HL-60 (cell line): ENCODE measurements at regions not wholly inside any gene's neighbourhood (a gene's known extent, or its start where the extent isn't known, plus 50 kb on each side); places are given as distances from the start of the nearest gene placed in this dataset.

Experiments
- GABPA ChIP-seq: IDR thresholded peaks from 2 replicates; pipeline ENCODE4 v1.6.1; 2012; ENCODE audit warnings: low read depth
- POLR2AphosphoS5 ChIP-seq: IDR thresholded peaks from 2 replicates; pipeline ENCODE4 v1.6.1; 2012; ENCODE audit warnings: low read depth
- SPI1 ChIP-seq: IDR thresholded peaks from 2 replicates; pipeline ENCODE4 v1.6.1; 2012; ENCODE audit warnings: low read depth, mild to moderate bottlenecking, borderline replicate concordance
- TF ChIP-seq, protein P1 (sequence below): IDR thresholded peaks from one replicate; pipeline ENCODE4 v1.5.1; 2011; ENCODE audit warnings: low read length, control low read depth, inconsistent platforms; ENCODE audit not compliant: insufficient read depth
- TF ChIP-seq, protein P2 (sequence below): IDR thresholded peaks from 2 replicates; pipeline ENCODE4 v1.6.1; 2012; ENCODE audit warnings: low read depth; ENCODE audit not compliant: insufficient replicate concordance

DNA sequence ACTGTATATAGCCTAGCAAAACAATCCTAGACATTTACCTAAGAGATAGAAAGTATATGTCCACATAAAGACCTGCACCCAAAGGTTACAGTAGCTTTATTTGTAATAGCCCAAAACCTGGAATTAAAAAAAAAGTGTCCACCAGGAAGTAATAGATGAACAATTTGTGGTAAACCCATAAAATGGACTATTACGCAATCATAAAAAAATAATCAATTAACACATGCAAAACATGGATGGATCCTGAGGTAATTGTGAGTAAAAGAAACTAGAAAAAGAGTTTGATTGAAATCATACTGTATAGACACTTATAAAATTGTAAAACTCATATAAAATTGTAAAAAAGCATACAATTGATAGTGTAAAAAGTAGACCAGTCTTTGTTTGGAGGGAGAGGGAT, 673.0 kb upstream of the ZNF804A start:
- TF ChIP-seq POLR2AphosphoS5 (no peak), GABPA (no peak), SPI1 (no peak)
- TF ChIP-seq, protein P1, sequence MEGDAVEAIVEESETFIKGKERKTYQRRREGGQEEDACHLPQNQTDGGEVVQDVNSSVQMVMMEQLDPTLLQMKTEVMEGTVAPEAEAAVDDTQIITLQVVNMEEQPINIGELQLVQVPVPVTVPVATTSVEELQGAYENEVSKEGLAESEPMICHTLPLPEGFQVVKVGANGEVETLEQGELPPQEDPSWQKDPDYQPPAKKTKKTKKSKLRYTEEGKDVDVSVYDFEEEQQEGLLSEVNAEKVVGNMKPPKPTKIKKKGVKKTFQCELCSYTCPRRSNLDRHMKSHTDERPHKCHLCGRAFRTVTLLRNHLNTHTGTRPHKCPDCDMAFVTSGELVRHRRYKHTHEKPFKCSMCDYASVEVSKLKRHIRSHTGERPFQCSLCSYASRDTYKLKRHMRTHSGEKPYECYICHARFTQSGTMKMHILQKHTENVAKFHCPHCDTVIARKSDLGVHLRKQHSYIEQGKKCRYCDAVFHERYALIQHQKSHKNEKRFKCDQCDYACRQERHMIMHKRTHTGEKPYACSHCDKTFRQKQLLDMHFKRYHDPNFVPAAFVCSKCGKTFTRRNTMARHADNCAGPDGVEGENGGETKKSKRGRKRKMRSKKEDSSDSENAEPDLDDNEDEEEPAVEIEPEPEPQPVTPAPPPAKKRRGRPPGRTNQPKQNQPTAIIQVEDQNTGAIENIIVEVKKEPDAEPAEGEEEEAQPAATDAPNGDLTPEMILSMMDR = no peak
- TF ChIP-seq, protein P2, sequence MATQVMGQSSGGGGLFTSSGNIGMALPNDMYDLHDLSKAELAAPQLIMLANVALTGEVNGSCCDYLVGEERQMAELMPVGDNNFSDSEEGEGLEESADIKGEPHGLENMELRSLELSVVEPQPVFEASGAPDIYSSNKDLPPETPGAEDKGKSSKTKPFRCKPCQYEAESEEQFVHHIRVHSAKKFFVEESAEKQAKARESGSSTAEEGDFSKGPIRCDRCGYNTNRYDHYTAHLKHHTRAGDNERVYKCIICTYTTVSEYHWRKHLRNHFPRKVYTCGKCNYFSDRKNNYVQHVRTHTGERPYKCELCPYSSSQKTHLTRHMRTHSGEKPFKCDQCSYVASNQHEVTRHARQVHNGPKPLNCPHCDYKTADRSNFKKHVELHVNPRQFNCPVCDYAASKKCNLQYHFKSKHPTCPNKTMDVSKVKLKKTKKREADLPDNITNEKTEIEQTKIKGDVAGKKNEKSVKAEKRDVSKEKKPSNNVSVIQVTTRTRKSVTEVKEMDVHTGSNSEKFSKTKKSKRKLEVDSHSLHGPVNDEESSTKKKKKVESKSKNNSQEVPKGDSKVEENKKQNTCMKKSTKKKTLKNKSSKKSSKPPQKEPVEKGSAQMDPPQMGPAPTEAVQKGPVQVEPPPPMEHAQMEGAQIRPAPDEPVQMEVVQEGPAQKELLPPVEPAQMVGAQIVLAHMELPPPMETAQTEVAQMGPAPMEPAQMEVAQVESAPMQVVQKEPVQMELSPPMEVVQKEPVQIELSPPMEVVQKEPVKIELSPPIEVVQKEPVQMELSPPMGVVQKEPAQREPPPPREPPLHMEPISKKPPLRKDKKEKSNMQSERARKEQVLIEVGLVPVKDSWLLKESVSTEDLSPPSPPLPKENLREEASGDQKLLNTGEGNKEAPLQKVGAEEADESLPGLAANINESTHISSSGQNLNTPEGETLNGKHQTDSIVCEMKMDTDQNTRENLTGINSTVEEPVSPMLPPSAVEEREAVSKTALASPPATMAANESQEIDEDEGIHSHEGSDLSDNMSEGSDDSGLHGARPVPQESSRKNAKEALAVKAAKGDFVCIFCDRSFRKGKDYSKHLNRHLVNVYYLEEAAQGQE = no peak
